GM18909 (cell line): ENCODE measurements at regions not wholly inside any gene's neighbourhood (a gene's known extent, or its start where the extent isn't known, plus 50 kb on each side); places are given as distances from the start of the nearest gene placed in this dataset.

Source experiments
- ATAC-seq: cut with Tn5 transposase; IDR thresholded peaks from one replicate; pipeline ENCODE4 v1.9.1; 2021; ENCODE audit warnings: mild to moderate bottlenecking; ENCODE audit not compliant: unreplicated experiment, poor library complexity

- ATAC-seq = no peak
Measured at GRCh38 chr6:170026751-170027646, 263.9 kb downstream of the DLL1 start.

- no peak for ATAC-seq
Measured at GRCh38 chr6:170025935-170026750, 264.7 kb downstream of the DLL1 start.

DNA sequence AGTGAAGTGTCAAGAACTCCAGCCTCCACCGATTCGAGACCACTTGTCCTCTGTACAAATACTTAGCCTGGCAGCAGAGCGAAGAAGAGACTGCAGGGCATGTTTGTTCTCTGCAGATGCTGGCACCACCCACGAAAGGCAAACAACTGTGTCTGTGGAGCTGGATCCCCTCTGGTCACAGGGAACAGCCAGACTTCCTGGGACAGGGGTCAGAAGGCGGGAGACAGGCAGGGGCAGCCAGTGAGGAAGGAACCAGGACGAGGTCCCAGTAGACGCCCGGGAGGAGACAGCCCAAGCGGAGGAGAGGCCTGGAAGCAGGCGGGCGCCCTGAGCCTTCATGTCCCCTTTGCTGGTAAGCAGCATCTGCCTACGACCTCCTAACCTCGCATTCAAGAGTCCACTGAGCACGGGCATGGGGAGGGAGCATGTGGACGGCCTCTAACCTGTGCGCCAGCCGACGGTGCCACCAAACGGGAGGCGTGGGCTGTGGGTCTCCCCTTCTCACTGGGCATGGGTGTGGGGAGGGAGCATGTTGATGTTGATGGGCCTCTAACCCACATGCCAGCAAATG, 265.5 kb downstream of the DLL1 start:
- ATAC-seq = no peak

GRCh38 chr6:170024940-170025339, 265.9 kb downstream of the DLL1 start:
- no peak for ATAC-seq

DNA sequence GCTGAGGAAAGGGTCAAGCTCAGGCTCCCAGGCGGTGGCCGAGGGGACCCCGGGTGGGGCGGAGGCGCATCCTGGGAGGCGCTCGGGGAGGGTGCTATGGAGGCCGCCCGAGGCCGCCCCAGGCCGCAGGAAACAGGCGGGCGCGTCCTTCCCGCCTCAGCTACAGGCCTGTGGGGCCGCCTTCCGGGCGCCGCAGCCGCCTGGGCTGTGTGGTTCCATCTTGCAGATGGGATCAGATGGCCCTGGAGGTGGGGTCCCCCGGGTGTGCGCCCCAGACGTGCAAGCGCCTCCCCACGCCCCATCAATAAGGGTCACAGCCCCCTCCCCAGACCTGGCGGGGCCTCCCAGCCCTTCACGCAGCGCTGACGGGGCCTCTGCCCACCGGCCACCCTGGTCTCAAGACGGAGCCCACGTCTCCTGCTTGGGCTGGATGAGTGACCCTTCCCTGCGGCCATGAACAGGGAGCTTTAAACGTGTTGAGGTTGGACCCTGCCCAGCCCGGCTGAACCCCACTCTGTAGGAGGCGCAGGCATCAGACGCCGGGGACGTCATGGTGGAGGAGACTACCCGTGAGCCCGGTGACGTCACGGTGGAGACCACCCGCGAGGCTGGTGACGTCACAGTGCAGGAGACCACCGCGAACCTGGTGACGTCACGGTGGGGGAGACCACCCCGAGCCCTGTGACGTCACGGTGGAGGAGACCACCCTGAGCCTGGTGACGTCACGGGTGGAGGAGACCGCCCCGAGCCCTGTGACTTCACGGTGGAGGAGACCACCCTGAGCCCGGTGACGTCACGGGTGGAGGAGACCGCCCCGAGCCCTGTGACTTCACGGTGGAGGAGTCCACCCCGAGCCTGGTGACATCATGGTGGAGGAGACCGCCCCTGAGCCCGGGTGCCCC, 267.0 kb downstream of the DLL1 start:
- ATAC-seq = no peak

DNA sequence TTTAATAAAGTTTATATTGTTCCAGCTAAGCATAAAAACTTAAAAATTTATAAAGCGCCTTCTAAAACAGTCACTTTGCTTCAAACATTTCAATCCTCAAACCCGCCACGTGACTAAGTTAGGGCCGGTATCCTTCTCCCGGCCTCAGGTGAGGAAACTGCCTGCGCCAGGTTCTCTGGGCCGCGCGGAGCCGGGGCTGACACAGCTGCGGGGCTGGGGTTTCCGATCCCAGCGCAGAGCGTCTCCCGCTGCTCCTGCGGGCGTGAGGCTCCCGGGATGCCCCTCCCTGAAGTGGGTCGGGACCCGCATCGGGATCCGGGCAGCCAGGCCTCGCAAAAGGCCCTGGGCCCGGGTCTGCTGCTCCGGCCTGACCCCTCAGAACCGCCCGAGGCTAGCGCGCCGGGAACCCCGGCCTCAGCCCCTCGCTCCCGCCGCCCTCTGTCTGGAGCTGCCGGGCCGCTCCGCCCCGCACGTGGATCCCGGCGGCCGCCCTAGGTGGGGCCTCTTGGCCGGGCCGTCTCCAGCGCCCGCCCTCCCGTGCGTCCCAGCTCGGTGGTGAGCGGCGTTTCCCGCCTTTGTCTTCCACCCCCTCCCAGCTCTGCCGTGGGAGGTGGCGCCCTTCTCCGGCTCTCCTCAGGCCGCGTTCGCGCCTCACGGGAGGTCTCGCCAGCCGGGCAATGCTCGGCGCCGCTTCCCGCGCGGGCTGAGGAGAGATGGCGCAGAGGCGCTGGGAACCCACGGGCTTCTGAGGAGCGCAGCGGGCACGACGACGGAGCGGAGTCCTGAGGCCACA, 267.9 kb downstream of the DLL1 start:
- no peak for ATAC-seq

- no peak for ATAC-seq
Measured at GRCh38 chr6:170022291-170022722, 268.6 kb downstream of the DLL1 start.

GRCh38 chr6:170021579-170021978, 269.3 kb downstream of the DLL1 start:
- ATAC-seq = no peak

- no peak for ATAC-seq
Measured at GRCh38 chr6:170019818-170020583, 268.6 kb downstream of the ERMARD start.

DNA sequence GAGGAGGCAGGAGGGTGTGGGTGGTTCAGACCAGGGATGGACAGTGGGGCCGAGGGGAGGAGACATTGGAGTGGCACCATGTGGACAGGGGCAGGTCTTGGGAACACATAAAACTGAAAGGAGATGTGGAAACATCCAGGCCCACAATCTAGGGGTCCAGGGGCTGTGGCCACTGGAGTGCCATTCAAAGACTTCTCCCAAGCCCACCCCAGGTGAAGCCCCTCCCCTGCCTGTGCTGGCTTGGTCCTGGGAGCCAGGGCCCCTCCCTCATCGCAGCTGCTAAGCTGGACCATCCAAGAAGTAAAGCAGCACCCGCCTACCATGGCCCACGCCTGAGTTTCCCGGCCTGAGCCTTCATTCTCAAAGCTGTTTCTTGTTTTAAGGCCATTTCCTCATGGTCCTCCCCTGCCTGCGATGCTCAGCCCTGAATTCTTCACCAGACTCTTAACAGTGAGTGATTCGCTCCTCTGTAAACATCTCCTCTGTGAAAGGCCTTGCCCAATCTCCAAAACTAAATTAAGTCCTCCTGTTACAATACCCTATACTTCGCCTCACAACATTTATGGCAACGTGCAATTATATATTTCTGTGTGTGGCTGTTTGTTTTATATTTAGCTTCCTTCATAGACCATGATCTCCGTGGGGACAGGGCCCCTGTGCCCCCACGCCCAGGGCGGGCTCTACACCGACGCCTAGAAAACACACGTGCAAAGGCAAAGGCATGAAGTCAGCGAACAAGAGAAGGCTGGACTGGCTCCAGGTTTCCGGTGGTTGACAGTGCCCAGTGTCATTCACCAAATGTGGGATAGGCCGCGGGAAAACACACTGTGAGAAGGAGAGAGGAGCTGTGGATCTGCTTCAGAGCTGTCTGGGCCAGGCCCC, 267.8 kb downstream of the ERMARD start:
- ATAC-seq = no peak

DNA sequence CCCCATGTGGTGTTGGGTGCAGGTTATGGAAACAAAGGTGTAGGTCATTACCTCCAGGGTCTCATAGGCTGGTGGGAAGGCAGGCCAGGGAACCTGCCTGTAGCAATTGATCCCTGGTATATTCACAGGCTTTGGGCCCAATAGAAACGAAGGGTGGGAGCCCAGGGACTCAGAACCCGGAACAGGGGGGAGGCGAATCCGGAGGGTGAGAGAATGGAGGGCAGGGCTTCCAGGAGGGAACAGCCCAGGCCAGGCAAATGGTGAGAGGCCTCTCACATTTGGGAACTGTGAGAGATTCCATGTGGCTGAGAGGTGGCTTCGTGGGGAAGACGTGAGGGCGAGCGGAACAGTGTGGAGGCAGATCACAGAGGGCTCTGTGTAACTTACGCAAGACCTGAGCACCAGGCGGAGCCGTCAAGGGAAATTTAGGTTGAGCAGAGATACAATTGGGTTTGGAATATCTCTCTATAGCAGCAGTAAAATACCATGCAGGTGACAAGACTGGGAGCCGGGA, 267.1 kb downstream of the ERMARD start:
- no peak for ATAC-seq

- ATAC-seq = no peak
Measured at GRCh38 chr6:170017603-170018320, 266.3 kb downstream of the ERMARD start.

- no peak for ATAC-seq
Measured at GRCh38 chr6:170013815-170014214, 262.4 kb downstream of the ERMARD start.

- ATAC-seq = no peak
Measured at GRCh38 chr6:170012037-170012330, 260.6 kb downstream of the ERMARD start.

GRCh38 chr6:170011204-170012036, 260.0 kb downstream of the ERMARD start:
- no peak for ATAC-seq

DNA sequence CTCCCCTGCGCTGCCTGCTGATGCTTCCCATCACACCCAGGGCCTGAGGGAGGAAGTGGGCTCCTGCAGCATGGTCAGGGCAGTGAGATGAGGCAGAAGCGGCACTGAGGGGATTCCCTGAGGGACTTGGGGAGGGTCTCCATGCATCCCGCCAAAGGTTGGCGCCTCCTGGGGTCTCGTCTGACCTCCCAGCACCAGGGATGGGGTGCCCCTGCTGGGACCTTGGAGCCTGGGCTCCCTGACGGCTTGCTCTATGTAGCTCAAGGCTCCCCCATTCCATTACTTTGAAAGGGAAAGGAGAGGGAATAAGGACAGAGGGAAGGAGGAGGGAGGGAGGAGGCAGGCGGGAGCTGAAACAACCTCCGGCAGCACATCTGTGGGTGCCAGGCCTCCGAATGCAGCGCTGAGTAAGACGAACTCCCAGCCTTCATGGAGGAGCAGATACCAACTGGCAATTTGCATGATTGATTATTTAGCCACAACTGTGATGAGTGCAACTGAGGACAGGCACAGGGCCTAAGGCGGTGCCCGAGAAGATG, 259.3 kb downstream of the ERMARD start:
- no peak for ATAC-seq
